Neural crest cell (in vitro differentiated cells): ENCODE measurements at regions not wholly inside any gene's neighbourhood (a gene's known extent, or its start where the extent isn't known, plus 50 kb on each side); places are given as distances from the start of the nearest gene placed in this dataset.

Experiments used
- DNase-seq: peaks from one replicate; pipeline ENCODE4 v3.0.0; 2021; ENCODE audit warnings: low read depth, mixed read lengths, low spot score
- H3K27ac Mint-ChIP-seq: one replicate; pipeline ENCODE4 v1.8.0; 2021; ENCODE audit warnings: mild to moderate bottlenecking, mixed read lengths; ENCODE audit not compliant: unreplicated experiment
- H3K27me3 Mint-ChIP-seq: 2 replicates; pipeline ENCODE4 v1.8.0; 2021; ENCODE audit warnings: low read depth, mild to moderate bottlenecking, mixed read lengths
- H3K36me3 Mint-ChIP-seq: 2 replicates; pipeline ENCODE4 v1.8.0; 2021; ENCODE audit warnings: low read depth, mild to moderate bottlenecking, mixed read lengths
- H3K4me1 Mint-ChIP-seq: 2 replicates; pipeline ENCODE4 v1.8.0; 2021; ENCODE audit warnings: mixed read lengths
- H3K4me3 Mint-ChIP-seq: one replicate; pipeline ENCODE4 v1.8.0; 2021; ENCODE audit warnings: mild to moderate bottlenecking, mixed read lengths
- H3K9me3 Mint-ChIP-seq: 2 replicates; pipeline ENCODE4 v1.8.0; 2021; ENCODE audit warnings: mixed read lengths
- CTCF ChIP-seq: fragments of 200-600 bp; sonication (generic); conservative IDR thresholded peaks from 2 replicates; pipeline ENCODE4 v1.5.0; 2021; ENCODE audit warnings: antibody characterized with exemption, mild to moderate bottlenecking

- TF ChIP-seq CTCF, result no peak
- DNase-seq, result no peak
- H3K36me3 Mint-ChIP-seq, result peaks cover 3% of the 10 kb centered on the region
- H3K4me3 Mint-ChIP-seq, result no peak overlapping the region
- no peak overlapping the region for H3K27ac Mint-ChIP-seq
- H3K9me3 Mint-ChIP-seq, result peaks cover 9% of the 10 kb centered on the region
- no peaks in the 10 kb centered on the region for H3K4me1 Mint-ChIP-seq
- H3K27me3 Mint-ChIP-seq, result peaks cover 10% of the 10 kb centered on the region
Observed at GRCh38 chr1:29842130-29842529, 605.8 kb downstream of the PTPRU start.

GRCh38 chr1:29839726-29840125, 603.4 kb downstream of the PTPRU start:
- Mint-ChIP-seq H3K36me3 (peaks cover 3% of the 10 kb centered on the region), H3K4me3 (no peak overlapping the region), H3K27ac (no peak overlapping the region), H3K4me1 (no peaks in the 10 kb centered on the region), H3K27me3 (peaks cover 10% of the 10 kb centered on the region), H3K9me3 (peaks cover 9% of the 10 kb centered on the region)
- no peak for DNase-seq
- TF ChIP-seq CTCF, result no peak

- H3K9me3 Mint-ChIP-seq, result peaks cover 9% of the 10 kb centered on the region
- no peak for DNase-seq
Observed at GRCh38 chr1:29838738-29839320, 602.5 kb downstream of the PTPRU start.

GRCh38 chr1:29836651-29837646, 600.6 kb downstream of the PTPRU start:
- no peak for DNase-seq
- Mint-ChIP-seq H3K9me3 (peaks cover 3% of the 10 kb centered on the region), H3K36me3 (no peaks in the 10 kb centered on the region), H3K4me3 (no peak overlapping the region), H3K4me1 (no peaks in the 10 kb centered on the region), H3K27ac (no peak overlapping the region), H3K27me3 (no peaks in the 10 kb centered on the region)
- TF ChIP-seq CTCF, result no peak

More at GRCh38 chr1:29838738-29839320, 602.5 kb downstream of the PTPRU start:
- Mint-ChIP-seq H3K27me3 (peaks cover 7% of the 10 kb centered on the region), H3K27ac (no peak overlapping the region), H3K4me1 (no peaks in the 10 kb centered on the region), H3K36me3 (peaks cover 3% of the 10 kb centered on the region), H3K4me3 (no peak overlapping the region)
- no peak for TF ChIP-seq CTCF

- Mint-ChIP-seq H3K4me1 (no peaks in the 10 kb centered on the region), H3K27me3 (peaks cover 6% of the 10 kb centered on the region), H3K9me3 (no peaks in the 10 kb centered on the region), H3K27ac (no peak overlapping the region), H3K36me3 (no peaks in the 10 kb centered on the region), H3K4me3 (no peak overlapping the region)
- TF ChIP-seq CTCF, result no peak
- no peak for DNase-seq
Observed at GRCh38 chr1:29835874-29836273, 599.6 kb downstream of the PTPRU start.
